Islet of Langerhans (tissue), 1 donor: ENCODE measurements at regions not wholly inside any gene's neighbourhood (a gene's known extent, or its start where the extent isn't known, plus 50 kb on each side); places are given as distances from the start of the nearest gene placed in this dataset.
A peak's percentile ranks its signal among the peaks of the same experiment; 100 is the strongest.
"Not testable (repeated sequence)": the region's sequence is repeated elsewhere in the genome, so short reads cannot be mapped to it uniquely, and the experiment has no call there.

Experiments used
- FAIRE-seq: peaks from one replicate; lab custom pipeline; 2011; peaks lifted over from hg19 to GRCh38; lab: Jason Lieb, UNC

DNA sequence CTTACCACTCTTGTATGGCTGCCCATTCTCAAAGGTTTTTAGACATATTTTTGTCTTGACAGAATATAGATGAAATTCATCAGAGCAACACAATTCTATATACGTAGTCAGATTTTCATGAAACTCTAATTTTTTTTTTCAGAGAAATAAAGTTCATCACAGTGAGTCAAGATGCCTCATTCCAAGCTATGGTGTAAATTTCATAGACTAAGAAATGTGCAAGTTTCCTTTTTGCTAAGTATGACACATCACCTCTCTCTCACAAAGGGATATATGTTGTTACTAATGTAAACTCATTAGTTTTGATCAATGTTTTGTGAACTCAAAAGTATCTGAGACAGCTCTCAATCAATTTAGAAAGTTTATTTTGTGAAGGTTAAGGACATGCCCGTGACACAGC lies 60.4 kb upstream of the ATXN3L start:
- FAIRE-seq, result peak; percentile 27

DNA sequence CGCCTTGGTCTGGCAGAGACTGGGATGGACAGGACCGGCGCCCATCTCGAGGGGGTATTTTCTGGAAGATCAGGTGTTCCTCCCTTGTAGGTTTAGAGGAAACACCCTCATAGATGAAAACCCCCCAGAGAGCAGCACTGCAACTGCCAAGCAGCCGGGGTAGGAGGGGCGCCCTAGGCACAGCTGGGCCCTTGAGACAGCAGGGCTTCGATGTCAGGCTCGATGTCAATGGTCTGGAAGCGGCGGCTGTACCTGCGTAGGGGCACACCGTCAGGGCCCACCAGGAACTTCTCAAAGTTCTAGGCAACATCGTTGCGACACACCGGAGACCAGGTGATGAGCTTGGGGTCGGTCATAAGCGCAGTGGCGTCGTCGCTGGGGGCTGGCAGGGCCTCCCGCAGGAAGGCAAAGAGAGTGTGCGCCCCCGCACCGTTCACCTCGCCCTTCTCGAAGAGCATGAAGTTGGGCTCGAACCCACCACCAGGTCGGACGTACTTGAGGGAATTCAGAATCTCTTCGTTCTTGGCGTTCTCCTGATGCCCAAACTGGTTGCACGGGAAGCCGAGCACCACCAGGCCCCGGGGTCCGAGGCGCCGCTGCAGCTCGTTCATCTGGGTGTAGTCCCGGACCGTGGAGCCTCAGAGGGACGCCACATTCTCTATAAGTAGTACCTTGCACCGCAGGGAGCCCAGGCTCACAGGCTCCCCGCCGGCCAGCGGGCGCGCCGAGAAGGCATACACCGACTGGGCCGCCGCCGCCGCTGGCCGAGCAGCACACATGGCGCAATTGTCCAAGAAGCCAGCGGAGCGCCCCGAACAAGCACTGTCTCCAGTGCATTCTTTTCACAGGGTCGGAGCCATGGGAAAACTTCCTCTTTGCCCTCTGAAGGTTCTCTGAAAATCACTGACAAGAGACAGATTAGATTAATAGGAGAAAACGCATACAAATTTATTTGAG lies 59.0 kb upstream of the ATXN3L start:
- FAIRE-seq, result not testable (repeated sequence)

DNA sequence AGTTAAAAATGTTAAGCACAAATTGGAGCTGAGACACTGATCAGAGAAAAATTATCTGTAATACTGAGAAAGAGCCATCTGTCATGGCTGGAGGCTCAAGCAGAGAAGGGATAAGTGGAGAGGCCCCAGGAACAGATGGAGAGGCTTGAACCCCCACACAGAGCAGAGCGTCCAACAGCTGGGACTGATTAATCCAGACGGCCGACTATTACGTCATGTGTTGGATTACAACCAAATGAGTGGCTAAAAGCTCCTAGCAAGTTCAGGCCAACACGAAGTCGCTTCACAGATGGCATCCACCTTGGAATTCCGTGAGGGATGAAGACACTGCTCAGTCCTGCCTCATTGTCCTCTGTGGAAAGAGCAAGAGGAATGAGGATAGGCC lies 57.7 kb upstream of the ATXN3L start:
- no peak for FAIRE-seq

GRCh38 chrX:13376857-13377549 lies 57.1 kb upstream of the ATXN3L start:
- FAIRE-seq, result no peak

DNA sequence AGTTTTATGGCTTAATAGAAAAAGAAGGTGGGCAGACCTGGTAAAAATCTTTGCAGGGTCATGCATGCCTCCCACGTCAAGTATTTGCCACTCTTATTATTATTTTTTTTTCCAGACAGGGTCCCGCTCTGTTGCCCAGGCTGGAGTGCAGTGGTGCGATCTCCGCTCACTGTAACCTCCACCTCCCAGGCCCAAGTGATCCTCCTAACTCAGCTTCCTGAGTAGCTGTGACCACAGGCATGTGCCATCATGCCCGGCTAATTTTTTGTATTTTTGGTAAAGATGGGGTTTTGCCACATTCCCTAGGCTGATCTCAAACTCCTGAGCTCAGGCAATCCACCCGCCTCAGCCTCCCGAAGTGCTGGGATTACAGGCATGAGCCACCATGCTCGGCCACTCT lies 55.7 kb upstream of the ATXN3L start:
- not testable (repeated sequence) for FAIRE-seq

DNA sequence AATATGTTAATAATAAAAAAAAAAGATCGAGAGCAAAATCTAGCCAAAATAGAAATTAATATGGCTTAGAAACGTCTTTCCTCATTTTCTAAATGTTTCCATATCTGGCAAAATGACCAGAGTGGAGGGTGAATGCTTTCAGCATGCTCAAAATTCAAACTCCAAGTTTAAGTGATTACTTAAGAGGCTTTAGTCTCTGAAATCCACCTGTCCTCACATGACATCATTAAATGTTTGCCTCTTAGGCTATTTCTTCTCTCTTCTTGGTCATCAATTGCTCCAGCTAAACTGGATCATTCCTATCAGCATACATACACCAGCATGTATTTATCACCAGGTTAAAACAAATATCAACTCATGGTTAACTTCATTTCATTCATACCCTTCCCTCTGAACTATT lies 54.5 kb upstream of the ATXN3L start:
- no peak for FAIRE-seq

DNA sequence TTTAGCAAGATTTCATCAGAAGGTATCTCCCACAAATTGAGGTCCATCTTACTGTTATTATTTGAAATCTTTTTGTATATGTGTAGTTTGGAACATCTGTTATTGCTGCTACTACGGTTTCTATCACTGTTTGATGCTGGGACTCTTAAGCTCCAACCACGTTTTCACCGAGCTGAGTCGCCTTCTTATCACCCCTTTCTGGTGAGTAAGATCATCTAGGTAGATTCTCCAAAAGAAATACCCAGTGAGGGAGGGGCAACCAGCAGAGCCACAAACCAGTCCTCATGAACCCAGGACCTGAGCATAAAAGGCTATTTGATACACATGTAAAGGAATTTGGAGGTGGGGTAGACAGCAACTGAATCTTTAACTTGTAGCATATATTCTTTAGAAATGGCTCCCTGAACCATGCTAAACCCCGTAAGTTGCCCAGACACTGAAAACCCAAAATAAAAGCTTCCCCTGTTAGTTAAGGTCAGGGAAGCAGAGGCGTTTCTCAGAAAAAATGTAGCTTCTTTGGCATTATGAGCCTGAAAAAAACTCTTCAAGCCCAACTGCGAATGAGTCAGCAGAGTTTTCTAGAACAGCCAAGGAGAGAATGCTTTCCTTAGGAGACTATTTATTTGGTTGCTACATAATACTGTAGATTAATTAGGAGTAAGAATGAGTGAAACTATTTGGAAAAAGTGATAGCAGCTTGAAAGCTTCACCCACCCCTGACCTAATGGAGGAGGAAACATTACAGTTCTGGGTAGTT lies 53.8 kb upstream of the ATXN3L start:
- no peak for FAIRE-seq

- no peak for FAIRE-seq
Measured at GRCh38 chrX:13373027-13373426, 53.2 kb upstream of the ATXN3L start.

GRCh38 chrX:13372203-13372980 lies 52.5 kb upstream of the ATXN3L start:
- no peak for FAIRE-seq

DNA sequence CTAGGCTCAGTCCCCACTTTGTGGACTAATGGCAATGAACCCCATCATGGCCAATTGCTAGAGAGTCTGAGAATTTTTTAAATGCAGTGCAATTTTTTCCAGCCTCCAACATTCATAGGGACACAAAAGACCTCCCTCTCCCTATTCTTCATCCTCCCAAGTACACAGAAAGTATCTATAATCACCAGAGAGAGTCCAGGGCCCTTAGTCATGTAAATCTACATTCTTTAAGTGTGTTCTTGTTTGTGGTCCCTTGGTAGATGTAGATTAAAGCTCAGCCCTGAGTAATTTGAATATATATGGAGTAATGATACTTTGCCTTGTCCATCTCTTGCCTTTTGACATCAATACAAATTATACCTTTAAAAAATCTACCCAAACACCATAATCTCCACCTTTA lies 51.3 kb upstream of the ATXN3L start:
- FAIRE-seq, result no peak

- no peak for FAIRE-seq
Measured at GRCh38 chrX:13370713-13371112, 50.9 kb upstream of the ATXN3L start.
